Panc1 (cell line): ENCODE measurements at regions not wholly inside any gene's neighbourhood (a gene's known extent, or its start where the extent isn't known, plus 50 kb on each side); places are given as distances from the start of the nearest gene placed in this dataset.

Experiments
- ATAC-seq: fragments of 200-7000 bp; cut with Tn5 transposase; 2 replicates; pipeline ENCODE4 v1.9.1; 2020; ENCODE audit warnings: mild to moderate bottlenecking, moderate library complexity
- BruUV-seq: library from RNA; stranded (reverse); fragments of 400-500 nt; replicated peaks from 2 replicates; lab custom pipeline; 2021; lab: Mats Ljungman, UMichigan
- CTCF ChIA-PET: fragments of 300-600 bp; sonication (Branson Sonifier 250); formaldehyde crosslinking; loops from one replicate; lab custom pipeline; 2022; ENCODE audit warnings: antibody characterized with exemption; lab: Charles Lee
- POLR2A ChIA-PET: fragments of 300-600 bp; sonication (Branson Sonifier 250); formaldehyde crosslinking; loops from one replicate; lab custom pipeline; 2022; ENCODE audit warnings: antibody characterized with exemption; lab: Charles Lee
- DNase-seq: peaks from one replicate; pipeline ENCODE4 v3.0.0-alpha.2; 2010; ENCODE audit warnings: low read depth, low spot score
- H3K27ac ChIP-seq: 2 replicates; pipeline ENCODE4 v1.5.1; 2011; ENCODE audit warnings: mild to moderate bottlenecking, low read length, inconsistent platforms
- H3K27me3 ChIP-seq: fragments of 200-500 bp; sonication (Bioruptor generic); 2 replicates; pipeline ENCODE4 v1.6.0; 2014; ENCODE audit warnings: low read length, inconsistent platforms; ENCODE audit not compliant: control insufficient read depth, insufficient read depth
- H3K36me3 ChIP-seq: fragments of 200-500 bp; sonication (Bioruptor generic); 2 replicates; pipeline ENCODE4 v1.5.1; 2014; ENCODE audit warnings: inconsistent platforms, mild to moderate bottlenecking, low read length, moderate library complexity; ENCODE audit not compliant: control insufficient read depth, insufficient read depth
- H3K4me1 ChIP-seq: 2 replicates; pipeline ENCODE4 v1.5.1; 2011; ENCODE audit warnings: inconsistent platforms, mild to moderate bottlenecking, low read length, moderate library complexity; ENCODE audit not compliant: control insufficient read depth, insufficient read depth
- H3K4me3 ChIP-seq, 2 experiments: 2 replicates each; pipeline ENCODE4 v1.5.1; 2011 to 2012; ENCODE audit warnings: low read depth in 2 of 2, low read length in 2 of 2, mild to moderate bottlenecking in 2 of 2, inconsistent platforms in 1 of 2, moderate library complexity in 1 of 2
- H3K9me3 ChIP-seq: fragments of 200-500 bp; sonication (Bioruptor generic); 2 replicates; pipeline ENCODE4 v1.5.1; 2014; ENCODE audit warnings: low read depth, mild to moderate bottlenecking, inconsistent platforms, low read length, moderate library complexity; ENCODE audit not compliant: control insufficient read depth, insufficient read depth
- POLR2AphosphoS5 ChIP-seq: IDR thresholded peaks from 2 replicates; pipeline ENCODE4 v1.6.1; 2012; ENCODE audit warnings: mild to moderate bottlenecking, low read depth, low read length, moderate library complexity
- SIN3A ChIP-seq: IDR thresholded peaks from 2 replicates; pipeline ENCODE4 v1.6.1; 2012; ENCODE audit warnings: low read depth, mild to moderate bottlenecking, low read length, moderate library complexity, borderline replicate concordance; ENCODE audit not compliant: insufficient read depth
- TCF7L2 ChIP-seq: IDR thresholded peaks from 2 replicates; pipeline ENCODE4 v1.6.1; 2011; ENCODE audit warnings: mild to moderate bottlenecking, low read depth, low read length, inconsistent platforms
- in situ Hi-C: cut with HindIII; loops from 2 replicates; pipeline ENCODE4 v1.10.0; 2016; ENCODE audit warnings: low sequenced_read_pairs, low pct_unique_long_range_greater_than_20kb
- intact Hi-C: fragments of 100-400 bp; cut with micrococcal nuclease; formaldehyde crosslinking; loops from one replicate; pipeline ENCODE4 v1.10.0; 2022; ENCODE audit not compliant: unreplicated experiment
- TF ChIP-seq, protein P1 (sequence below): fragments of 450-650 bp; IDR thresholded peaks from 2 replicates; pipeline ENCODE4 v1.5.1; 2017; ENCODE audit warnings: mild to moderate bottlenecking
- TF ChIP-seq, protein P2 (sequence below), 2 experiments: IDR thresholded peaks; 2 replicates each; pipeline ENCODE4 v1.6.1; 2011 to 2012; ENCODE audit warnings: low read depth in 2 of 2, control low read depth in 1 of 2, low read length in 1 of 2, mild to moderate bottlenecking in 1 of 2, moderate library complexity in 1 of 2; ENCODE audit not compliant: insufficient read depth in 1 of 2

DNA sequence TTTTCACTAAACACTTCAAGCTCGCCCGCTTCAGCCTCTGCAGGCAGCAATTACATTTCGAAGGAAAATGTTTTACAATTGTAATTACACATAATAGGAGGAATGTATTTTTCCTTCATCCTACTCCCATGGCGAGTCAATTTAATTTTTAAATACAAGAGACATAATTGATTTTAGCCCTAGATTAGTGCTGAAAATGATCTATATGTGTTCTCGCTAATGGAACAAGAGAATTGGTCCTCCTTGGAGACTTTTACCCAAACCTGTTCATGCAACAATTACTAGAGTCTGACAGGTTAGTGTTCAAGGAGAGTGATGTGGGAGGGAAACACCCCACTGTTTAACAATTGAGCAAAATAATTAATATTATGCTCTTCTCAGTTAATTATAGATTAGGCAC lies 509.4 kb upstream of the SETBP1 start:
- in situ Hi-C loops = no loop called here
- H3K27ac ChIP-seq = no peak overlapping the region
- DNase-seq (no peak), ATAC-seq (no peak)
- ChIA-PET CTCF (no interaction called here), POLR2A (no interaction called here)
- no peaks in the 10 kb centered on the region for H3K36me3 ChIP-seq
- TF ChIP-seq, protein P1, sequence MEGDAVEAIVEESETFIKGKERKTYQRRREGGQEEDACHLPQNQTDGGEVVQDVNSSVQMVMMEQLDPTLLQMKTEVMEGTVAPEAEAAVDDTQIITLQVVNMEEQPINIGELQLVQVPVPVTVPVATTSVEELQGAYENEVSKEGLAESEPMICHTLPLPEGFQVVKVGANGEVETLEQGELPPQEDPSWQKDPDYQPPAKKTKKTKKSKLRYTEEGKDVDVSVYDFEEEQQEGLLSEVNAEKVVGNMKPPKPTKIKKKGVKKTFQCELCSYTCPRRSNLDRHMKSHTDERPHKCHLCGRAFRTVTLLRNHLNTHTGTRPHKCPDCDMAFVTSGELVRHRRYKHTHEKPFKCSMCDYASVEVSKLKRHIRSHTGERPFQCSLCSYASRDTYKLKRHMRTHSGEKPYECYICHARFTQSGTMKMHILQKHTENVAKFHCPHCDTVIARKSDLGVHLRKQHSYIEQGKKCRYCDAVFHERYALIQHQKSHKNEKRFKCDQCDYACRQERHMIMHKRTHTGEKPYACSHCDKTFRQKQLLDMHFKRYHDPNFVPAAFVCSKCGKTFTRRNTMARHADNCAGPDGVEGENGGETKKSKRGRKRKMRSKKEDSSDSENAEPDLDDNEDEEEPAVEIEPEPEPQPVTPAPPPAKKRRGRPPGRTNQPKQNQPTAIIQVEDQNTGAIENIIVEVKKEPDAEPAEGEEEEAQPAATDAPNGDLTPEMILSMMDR = no peak
- no peak for TF ChIP-seq POLR2AphosphoS5
- TF ChIP-seq, protein P2, sequence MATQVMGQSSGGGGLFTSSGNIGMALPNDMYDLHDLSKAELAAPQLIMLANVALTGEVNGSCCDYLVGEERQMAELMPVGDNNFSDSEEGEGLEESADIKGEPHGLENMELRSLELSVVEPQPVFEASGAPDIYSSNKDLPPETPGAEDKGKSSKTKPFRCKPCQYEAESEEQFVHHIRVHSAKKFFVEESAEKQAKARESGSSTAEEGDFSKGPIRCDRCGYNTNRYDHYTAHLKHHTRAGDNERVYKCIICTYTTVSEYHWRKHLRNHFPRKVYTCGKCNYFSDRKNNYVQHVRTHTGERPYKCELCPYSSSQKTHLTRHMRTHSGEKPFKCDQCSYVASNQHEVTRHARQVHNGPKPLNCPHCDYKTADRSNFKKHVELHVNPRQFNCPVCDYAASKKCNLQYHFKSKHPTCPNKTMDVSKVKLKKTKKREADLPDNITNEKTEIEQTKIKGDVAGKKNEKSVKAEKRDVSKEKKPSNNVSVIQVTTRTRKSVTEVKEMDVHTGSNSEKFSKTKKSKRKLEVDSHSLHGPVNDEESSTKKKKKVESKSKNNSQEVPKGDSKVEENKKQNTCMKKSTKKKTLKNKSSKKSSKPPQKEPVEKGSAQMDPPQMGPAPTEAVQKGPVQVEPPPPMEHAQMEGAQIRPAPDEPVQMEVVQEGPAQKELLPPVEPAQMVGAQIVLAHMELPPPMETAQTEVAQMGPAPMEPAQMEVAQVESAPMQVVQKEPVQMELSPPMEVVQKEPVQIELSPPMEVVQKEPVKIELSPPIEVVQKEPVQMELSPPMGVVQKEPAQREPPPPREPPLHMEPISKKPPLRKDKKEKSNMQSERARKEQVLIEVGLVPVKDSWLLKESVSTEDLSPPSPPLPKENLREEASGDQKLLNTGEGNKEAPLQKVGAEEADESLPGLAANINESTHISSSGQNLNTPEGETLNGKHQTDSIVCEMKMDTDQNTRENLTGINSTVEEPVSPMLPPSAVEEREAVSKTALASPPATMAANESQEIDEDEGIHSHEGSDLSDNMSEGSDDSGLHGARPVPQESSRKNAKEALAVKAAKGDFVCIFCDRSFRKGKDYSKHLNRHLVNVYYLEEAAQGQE (IDR thresholded peaks at IDR 0.05; ENCODE audit: insufficient read depth in 1 of 2, low read depth in 2 of 2, low read length in 1 of 2) = no peak
- no peak for TF ChIP-seq SIN3A
- TF ChIP-seq TCF7L2 = no peak
- no peak overlapping the region for H3K4me3 ChIP-seq
- no peaks in the 10 kb centered on the region for H3K4me1 ChIP-seq
- no TSS peak for BruUV-seq
- intact Hi-C loops = no loop called here
- H3K27me3 ChIP-seq = no peaks in the 10 kb centered on the region
- H3K9me3 ChIP-seq = no peaks in the 10 kb centered on the region

DNA sequence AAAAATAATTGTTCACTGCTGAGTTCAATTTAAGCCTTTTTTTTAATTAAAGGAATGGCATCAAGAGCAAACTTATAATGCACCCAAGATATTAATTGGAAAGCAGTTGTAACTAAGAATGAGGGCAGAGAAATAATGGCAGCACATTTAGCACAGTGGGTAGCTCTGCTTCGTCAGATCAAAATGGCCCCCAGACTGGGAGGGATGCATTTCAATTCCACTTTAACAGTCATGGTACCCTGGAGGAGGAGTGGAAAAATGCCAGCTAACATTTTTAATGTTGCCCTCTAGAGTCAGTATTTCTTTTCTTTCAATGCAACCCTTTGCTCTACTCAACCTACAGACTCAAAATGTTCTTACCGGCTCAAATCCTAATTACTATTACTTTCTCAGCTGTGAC lies 504.8 kb upstream of the SETBP1 start:
- POLR2A ChIA-PET = no interaction called here

More for the DNA sequence above, 504.8 kb upstream of the SETBP1 start:
- BruUV-seq = no TSS peak
- intact Hi-C loops (no loop called here), in situ Hi-C loops (no loop called here)
- Histone ChIP-seq H3K36me3 (no peaks in the 10 kb centered on the region), H3K4me1 (no peaks in the 10 kb centered on the region), H3K27ac (no peak overlapping the region), H3K9me3 (no peaks in the 10 kb centered on the region), H3K27me3 (no peaks in the 10 kb centered on the region), H3K4me3 (no peak overlapping the region)
- ATAC-seq = no peak
- DNase-seq = no peak
- CTCF ChIA-PET = no interaction called here
- TF ChIP-seq SIN3A (no peak), TCF7L2 (no peak), POLR2AphosphoS5 (no peak)
- TF ChIP-seq, protein P2 (IDR thresholded peaks at IDR 0.05; ENCODE audit: insufficient read depth in 1 of 2, low read depth in 2 of 2, low read length in 1 of 2) = no peak
- TF ChIP-seq, protein P1 = no peak
